Mammary epithelial cell (primary cell): ENCODE measurements at regions not wholly inside any gene's neighbourhood (a gene's known extent, or its start where the extent isn't known, plus 50 kb on each side); places are given as distances from the start of the nearest gene placed in this dataset.

Source experiments
- CTCF ChIP-seq, 2 donors: IDR thresholded peaks in 1 of 2; conservative IDR thresholded peaks in 1 of 2; 2 replicates each; pipeline ENCODE4 v1.5.1; 2011 to 2012; ENCODE audit warnings: inconsistent platforms in 2 of 2, low read length in 2 of 2, mild to moderate bottlenecking in 2 of 2, control low read depth in 1 of 2, low read depth in 1 of 2; ENCODE audit not compliant: insufficient read depth in 1 of 2; ENCODE audit errors: extremely low read depth in 1 of 2
- EZH2 ChIP-seq: IDR thresholded peaks from 2 replicates; pipeline ENCODE4 v1.6.1; 2012; ENCODE audit warnings: low read length, inconsistent platforms, borderline replicate concordance

DNA sequence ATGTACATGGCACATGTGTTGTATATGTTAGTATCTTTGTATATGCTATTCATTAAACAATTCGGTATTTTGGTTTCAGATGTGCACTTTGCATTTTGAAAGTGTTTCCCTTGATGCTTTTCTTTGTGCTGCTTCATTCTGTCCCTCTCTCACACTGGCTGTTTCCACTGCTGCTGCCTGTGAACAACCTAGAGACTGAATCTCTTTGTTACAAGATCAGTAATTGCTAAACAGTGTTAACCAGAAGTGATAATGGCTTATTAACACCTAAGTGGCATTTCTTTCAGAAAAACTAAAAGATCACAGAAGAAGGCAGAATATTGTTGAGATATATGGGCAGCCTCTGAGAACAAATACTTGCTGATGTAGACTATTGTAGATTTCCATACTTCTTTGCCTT is 84.7 kb downstream of the KIF2B start:
- TF ChIP-seq EZH2 (no peak), CTCF (conservative IDR thresholded peaks at IDR 0.05 in 1 of 2, IDR thresholded peaks at IDR 0.05 in 1 of 2; ENCODE audit: extremely low read depth in 1 of 2, insufficient read depth in 1 of 2, low read depth in 1 of 2, low read length in 2 of 2) (no peak)
